ENCODE measurements at regions not wholly inside any gene's neighbourhood (a gene's known extent, or its start where the extent isn't known, plus 50 kb on each side); places are given as distances from the start of the nearest gene placed in this dataset.

DNA sequence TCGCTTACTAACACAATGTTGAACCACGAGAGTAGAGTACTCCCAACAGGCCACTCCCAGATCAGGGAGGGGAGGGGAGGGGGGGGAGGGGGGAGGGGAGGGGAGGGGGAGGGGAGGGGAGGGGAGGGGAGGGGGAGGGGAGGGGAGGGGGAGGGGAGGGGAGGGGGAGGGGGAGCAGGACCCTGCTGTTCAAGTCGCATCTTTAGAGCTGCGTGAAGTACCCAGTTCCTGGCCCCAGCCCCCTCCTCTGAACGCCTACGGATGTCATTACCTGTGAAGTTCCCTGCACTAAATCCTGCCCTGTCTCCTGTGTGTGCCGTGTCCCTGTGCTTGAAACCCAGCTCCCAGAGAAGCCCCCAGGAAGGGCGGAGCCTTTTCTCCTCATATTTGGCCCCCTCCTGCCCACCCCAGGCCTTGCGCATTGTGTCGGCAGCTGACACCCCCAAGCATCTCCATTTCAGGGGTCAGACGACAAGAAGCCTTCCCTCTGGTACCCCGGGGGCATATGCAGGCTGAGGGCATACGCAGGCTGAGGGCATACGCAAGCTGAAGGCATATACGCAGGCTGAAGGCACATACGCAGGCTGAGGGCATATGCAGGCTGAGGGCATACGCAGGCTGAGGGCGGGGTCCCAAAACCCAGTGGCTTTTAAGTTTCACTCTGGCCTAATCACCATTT, 330.2 kb downstream of the C16orf95 start:
- no peak for DNase-seq
- Mint-ChIP-seq H3K27me3 (ENCODE audit: low read depth) (peaks cover 19% of the 10 kb centered on the region), H3K36me3 (ENCODE audit: insufficient read depth in 2 of 2) (no peaks in the 10 kb centered on the region), H3K4me1 (ENCODE audit: low read depth) (peaks cover 5% of the 10 kb centered on the region), H3K4me3 (no peak overlapping the region), H3K27ac (no peak overlapping the region), H3K9me3 (no peaks in the 10 kb centered on the region)
- no peak for ATAC-seq (replicated peaks in 1 of 2)

DNA sequence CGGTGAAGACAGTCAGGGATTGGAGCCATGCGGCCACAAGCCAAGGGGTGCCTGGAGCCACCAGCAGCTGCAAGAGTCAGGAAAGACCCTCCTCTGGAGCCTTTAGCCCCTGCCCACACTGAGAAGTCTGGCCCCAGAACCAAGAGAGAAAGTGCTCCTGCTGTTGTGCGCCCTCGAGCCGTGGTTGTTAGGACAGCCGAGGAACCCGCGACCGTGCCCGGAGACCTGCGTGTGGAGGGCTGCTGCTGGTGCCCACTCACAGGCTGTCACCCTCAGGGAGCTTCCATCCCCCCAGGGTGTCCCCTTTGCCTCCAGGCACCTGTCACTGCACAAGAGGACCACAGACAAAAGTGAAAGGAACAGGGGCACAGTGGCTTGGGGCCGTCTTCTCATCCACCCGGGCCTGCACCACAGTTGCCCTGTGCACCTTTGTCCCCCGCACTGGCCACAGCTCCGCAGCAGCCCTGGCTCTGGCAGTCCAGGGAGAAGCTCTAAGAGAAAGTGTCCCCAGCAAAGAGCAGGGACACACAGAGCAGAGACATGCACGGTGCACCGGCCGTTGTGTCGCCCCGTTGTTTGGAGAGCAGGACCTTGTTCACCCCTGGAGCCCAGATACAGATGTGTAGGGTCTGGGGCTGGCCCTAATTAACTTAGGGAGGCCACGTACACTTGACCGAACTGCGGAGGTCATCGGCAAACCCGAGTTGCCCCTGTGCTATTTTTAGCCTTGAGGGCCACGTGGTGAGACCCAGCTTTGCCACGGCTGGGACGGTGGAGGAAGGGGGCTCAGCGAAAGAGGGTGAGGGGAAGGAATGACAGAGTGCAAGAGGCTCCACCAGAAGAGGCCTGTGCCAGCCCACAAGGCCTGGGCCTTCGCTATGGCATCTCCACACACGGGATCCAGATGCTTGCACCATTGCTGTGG, 329.2 kb downstream of the C16orf95 start:
- H3K27me3 Mint-ChIP-seq (ENCODE audit: low read depth) = peaks cover 29% of the 10 kb centered on the region
- ATAC-seq (replicated peaks in 1 of 2) = no peak
- H3K27ac Mint-ChIP-seq = no peak overlapping the region
- H3K4me3 Mint-ChIP-seq = no peak overlapping the region
- no peaks in the 10 kb centered on the region for H3K9me3 Mint-ChIP-seq
- H3K4me1 Mint-ChIP-seq (ENCODE audit: low read depth) = peaks cover 5% of the 10 kb centered on the region
- no peak for DNase-seq
- no peaks in the 10 kb centered on the region for H3K36me3 Mint-ChIP-seq (ENCODE audit: insufficient read depth in 2 of 2)

DNA sequence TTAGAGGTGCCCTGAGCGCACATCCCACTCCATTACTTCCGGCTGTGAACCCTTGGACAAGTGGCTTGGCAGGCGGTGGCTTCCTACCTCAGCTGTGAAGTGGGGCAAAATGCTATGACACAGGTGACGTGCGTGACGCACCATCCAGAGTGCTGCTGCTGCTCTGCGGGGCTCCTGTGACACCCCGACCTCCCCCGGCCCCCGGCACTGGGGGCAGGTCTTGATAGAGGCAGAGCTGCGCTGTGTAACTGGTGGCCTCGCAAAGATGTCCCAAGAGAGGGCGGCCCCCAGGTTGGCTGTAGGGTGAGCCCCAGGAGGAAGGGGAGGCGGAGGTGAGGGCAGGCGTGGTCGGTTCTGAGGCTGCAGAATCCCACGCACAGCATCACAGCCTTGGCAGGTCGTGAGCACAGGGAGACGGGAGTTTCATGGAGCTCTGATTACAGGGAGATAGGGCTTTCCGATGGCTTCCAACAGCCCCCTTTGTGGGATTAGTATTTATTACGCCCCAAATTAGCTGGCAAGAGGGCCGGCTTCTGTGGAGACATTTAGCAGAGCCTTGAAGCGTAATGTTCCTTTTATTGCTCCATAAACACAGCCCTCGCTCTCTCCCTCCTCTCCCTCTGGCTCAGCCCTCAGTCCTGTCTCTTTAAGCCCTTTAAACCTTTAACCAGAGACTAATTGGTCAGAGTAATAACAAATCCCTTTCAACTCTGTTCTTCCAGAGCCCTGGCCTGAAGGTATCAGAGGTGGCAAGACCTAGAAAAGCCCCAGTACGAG, 328.1 kb downstream of the C16orf95 start:
- no peak for ATAC-seq (replicated peaks in 1 of 2)

DNA sequence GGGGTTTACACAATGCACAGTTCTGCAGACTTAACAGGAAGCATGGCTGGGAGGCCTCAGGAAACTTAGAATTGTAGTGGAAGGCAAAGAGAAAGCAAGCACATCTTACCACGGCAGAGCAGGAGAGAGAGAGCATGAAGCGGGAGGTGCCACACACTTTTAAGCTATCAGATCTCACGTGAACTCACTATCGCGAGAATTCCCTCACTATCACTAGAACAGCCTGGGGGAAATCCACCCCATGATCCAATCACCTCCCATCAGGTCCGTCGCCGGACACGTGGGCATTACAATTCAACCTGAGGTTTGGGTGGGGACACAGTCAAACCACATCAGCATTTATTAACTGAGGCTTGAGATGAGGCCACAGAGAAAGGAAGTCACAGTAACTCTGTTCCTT, 326.7 kb downstream of the C16orf95 start:
- no peak overlapping the region for H3K27ac Mint-ChIP-seq
- H3K4me1 Mint-ChIP-seq (ENCODE audit: low read depth) = peaks cover 5% of the 10 kb centered on the region
- H3K36me3 Mint-ChIP-seq (ENCODE audit: insufficient read depth in 2 of 2) = no peaks in the 10 kb centered on the region
- no peak for ATAC-seq (replicated peaks in 1 of 2)
- no peak for DNase-seq
- peaks cover 35% of the 10 kb centered on the region for H3K27me3 Mint-ChIP-seq (ENCODE audit: low read depth)
- H3K4me3 Mint-ChIP-seq = no peak overlapping the region
- no peaks in the 10 kb centered on the region for H3K9me3 Mint-ChIP-seq

More for the DNA sequence above, 328.1 kb downstream of the C16orf95 start:
- DNase-seq = no peak
- Mint-ChIP-seq H3K27ac (no peak overlapping the region), H3K27me3 (ENCODE audit: low read depth) (peaks cover 35% of the 10 kb centered on the region), H3K4me3 (no peak overlapping the region), H3K9me3 (no peaks in the 10 kb centered on the region), H3K36me3 (ENCODE audit: insufficient read depth in 2 of 2) (no peaks in the 10 kb centered on the region), H3K4me1 (ENCODE audit: low read depth) (peaks cover 5% of the 10 kb centered on the region)

DNA sequence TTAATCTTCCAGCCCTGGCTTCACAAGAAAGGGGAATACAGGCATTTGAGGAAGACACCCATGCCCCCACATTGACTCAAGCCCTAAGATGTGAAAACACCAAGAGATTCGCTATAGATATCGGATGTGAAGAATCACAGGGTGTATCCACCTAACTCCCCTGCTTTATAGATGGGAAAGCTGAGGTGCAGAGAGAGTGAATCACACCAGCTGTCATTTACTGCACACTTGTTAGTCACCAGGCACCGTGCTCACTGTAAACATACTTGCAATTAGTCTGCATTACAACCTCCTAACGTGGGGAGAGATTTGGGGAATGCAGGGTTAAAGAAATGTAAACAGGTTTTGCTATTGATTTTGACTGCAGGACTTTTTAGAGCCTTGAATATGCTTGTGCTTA, 325.5 kb downstream of the C16orf95 start:
- DNase-seq = no peak
- no peaks in the 10 kb centered on the region for H3K36me3 Mint-ChIP-seq (ENCODE audit: insufficient read depth in 2 of 2)
- no peaks in the 10 kb centered on the region for H3K9me3 Mint-ChIP-seq
- peaks cover 35% of the 10 kb centered on the region for H3K27me3 Mint-ChIP-seq (ENCODE audit: low read depth)
- H3K4me1 Mint-ChIP-seq (ENCODE audit: low read depth) = peaks cover 5% of the 10 kb centered on the region
- ATAC-seq (replicated peaks in 1 of 2) = no peak
- no peak overlapping the region for H3K27ac Mint-ChIP-seq
- H3K4me3 Mint-ChIP-seq = no peak overlapping the region

DNA sequence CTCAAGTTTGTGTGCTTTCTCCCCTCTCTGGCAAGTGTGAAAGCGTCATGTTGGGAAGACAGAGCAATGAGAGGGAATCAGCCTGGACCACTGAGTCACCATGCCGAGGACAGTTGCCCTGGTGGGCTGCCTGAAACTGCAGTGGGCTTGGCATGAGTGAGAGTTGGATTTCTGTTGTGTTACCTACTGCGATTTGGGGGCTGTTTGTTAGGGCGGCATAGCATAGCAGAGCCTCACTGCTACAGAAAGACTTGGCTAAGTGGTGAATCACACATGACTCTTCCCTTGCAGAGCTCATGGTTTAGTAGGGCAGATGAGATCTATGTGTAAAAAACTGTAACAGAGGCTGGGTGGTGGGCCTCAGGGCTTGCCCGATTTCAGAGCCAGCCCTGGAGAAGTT, 324.6 kb downstream of the C16orf95 start:
- H3K27me3 Mint-ChIP-seq (ENCODE audit: low read depth) = peaks cover 35% of the 10 kb centered on the region
- ATAC-seq (replicated peaks in 1 of 2) = no peak
- peaks cover 5% of the 10 kb centered on the region for H3K4me1 Mint-ChIP-seq (ENCODE audit: low read depth)
- no peak overlapping the region for H3K4me3 Mint-ChIP-seq
- no peaks in the 10 kb centered on the region for H3K9me3 Mint-ChIP-seq
- no peak overlapping the region for H3K27ac Mint-ChIP-seq
- H3K36me3 Mint-ChIP-seq (ENCODE audit: insufficient read depth in 2 of 2) = no peaks in the 10 kb centered on the region
- no peak for DNase-seq

DNA sequence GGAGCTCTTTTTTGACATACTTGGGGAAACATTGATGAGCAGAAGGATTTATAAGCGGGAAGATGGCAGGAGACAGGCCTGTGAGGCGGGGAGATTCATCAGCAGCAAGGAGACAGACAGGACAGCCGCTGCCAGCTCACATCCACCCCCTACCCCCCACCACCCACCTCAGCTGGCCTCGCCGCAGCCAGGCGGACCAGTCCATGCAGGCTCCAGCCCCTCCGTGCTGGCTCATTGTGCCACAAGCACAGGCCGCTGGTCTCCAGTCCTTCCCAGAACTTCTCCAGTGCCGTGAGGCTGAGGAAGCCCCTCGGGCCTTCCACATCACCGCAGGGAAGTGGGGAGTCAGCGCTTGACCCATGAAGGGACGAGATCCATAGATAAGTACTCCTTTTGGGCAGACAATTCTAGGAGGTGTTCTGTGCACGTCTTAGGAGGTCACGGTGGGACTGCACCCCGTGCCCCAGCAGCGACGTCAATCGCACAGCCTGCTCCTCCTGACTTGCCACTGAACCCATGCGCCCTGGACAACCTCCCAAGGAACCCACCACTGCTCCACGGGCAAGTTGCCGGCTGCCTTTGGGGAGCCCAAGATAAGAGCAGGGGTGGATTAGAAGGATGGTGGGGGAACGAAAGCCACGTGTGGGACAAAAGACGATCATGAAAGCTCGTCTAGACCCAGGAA, 323.6 kb downstream of the C16orf95 start:
- DNase-seq = no peak
- peaks cover 38% of the 10 kb centered on the region for H3K27me3 Mint-ChIP-seq (ENCODE audit: low read depth)
- H3K27ac Mint-ChIP-seq = no peak overlapping the region
- H3K4me1 Mint-ChIP-seq (ENCODE audit: low read depth) = peaks cover 5% of the 10 kb centered on the region
- H3K9me3 Mint-ChIP-seq = peaks cover 0 to 1% of the 10 kb centered on the region in 2 donors
- H3K4me3 Mint-ChIP-seq = no peak overlapping the region
- ATAC-seq (replicated peaks in 1 of 2) = no peak
- no peaks in the 10 kb centered on the region for H3K36me3 Mint-ChIP-seq (ENCODE audit: insufficient read depth in 2 of 2)

DNA sequence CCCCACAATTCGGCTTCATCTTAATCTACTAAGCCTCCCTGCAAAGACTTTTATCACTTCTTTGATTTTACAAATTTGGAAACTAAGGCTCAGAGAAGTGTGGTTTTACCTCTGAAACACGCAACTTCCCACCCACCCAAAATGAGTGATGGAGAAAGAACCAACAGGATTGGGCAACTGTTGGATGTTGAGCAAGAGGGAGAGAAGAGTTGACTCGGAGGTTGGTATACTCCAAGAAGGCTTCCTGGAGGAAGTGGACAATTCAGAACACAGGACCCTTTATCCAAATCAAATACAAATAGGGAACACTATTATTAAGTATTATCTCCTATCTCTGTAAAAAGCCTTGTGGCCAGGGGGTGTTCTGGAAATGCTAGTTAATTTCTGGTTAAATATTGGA, 323.0 kb downstream of the C16orf95 start:
- Mint-ChIP-seq H3K9me3 (peaks cover 0 to 5% of the 10 kb centered on the region in 2 donors), H3K4me1 (ENCODE audit: low read depth) (peaks cover 5% of the 10 kb centered on the region), H3K27me3 (ENCODE audit: low read depth) (peaks cover 44% of the 10 kb centered on the region), H3K4me3 (no peak overlapping the region), H3K27ac (no peak overlapping the region), H3K36me3 (ENCODE audit: insufficient read depth in 2 of 2) (no peaks in the 10 kb centered on the region)
- DNase-seq (no peak), ATAC-seq (replicated peaks in 1 of 2) (no peak)

DNA sequence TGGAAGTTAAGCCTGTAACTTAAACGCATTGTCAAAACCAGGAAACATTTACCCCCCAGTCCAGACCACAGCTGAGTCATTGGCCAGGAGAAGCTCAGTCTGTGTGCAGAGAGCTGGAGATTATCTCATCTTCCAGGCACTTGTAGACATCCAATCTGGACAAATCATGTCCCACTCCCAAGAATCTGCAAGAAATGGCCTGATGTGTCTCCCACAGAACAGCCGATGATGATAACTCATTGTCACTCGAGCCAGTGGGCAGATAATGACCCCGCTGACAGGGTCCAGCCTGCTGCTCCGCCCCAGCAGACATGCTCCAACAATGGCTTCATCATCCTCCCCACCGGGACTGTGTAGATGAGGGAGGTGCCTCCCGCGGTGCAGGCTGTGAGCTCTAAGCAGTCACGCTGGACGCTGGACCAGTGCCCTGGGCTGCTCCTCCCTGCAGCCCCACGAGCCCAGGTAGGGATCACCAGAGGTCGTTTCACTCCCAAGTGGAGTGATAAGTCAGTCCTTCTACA, 322.5 kb downstream of the C16orf95 start:
- Mint-ChIP-seq H3K9me3 (peaks cover 0 to 8% of the 10 kb centered on the region in 2 donors), H3K4me3 (no peak overlapping the region), H3K27me3 (ENCODE audit: low read depth) (peaks cover 49% of the 10 kb centered on the region), H3K4me1 (ENCODE audit: low read depth) (peaks cover 5% of the 10 kb centered on the region), H3K27ac (no peak overlapping the region), H3K36me3 (ENCODE audit: insufficient read depth in 2 of 2) (no peaks in the 10 kb centered on the region)
- ATAC-seq (replicated peaks in 1 of 2) = no peak
- no peak for DNase-seq

DNA sequence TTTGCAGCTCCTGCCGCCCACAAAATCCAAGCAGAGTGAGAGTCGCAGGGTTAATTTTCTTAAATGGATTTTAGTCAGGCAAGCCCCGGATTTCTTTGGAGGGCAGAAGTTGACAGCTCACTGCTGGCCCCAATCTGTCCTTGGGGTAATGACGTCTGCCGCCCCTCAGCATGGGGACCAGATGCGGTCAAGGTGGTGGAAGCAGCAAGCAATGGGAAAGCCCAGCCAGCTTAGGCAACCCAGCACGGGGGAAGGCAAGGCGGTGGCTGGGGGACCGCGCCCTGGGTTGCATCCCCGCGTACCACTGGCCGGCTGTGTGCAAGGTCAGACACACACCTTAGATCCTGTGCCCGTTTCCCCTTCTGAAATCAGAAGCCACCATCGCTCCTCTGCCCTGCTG, 321.7 kb downstream of the C16orf95 start:
- Mint-ChIP-seq H3K36me3 (ENCODE audit: insufficient read depth in 2 of 2) (no peaks in the 10 kb centered on the region), H3K27me3 (ENCODE audit: low read depth) (peaks cover 44% of the 10 kb centered on the region), H3K9me3 (peaks cover 0 to 8% of the 10 kb centered on the region in 2 donors), H3K4me1 (ENCODE audit: low read depth) (peaks cover under 1% of the 10 kb centered on the region), H3K27ac (no peak overlapping the region), H3K4me3 (no peak overlapping the region)
- ATAC-seq (replicated peaks in 1 of 2) = no peak
- DNase-seq = no peak

DNA sequence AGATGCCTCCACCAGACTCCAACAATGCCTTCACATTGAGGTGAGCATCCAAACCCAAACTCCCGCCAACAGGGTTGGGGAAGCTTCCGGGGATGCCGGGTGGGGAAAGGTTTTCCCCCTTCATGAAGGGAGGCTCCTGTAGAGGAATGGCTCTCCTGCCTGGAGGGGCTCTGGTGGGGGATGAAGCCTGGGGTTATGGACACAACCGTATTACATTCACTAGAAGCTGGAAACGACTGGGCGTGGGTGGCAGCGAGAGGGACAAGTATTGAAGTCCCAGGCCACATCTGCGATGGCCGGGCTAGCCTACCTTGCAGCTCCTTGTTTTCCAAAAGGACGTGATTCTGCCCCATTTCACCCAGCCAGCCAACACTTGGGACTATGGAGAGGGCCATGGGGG, 321.1 kb downstream of the C16orf95 start:
- ATAC-seq (replicated peaks in 1 of 2) (no peak), DNase-seq (no peak)
- no peak overlapping the region for H3K27ac Mint-ChIP-seq
- H3K4me3 Mint-ChIP-seq = no peak overlapping the region
- H3K9me3 Mint-ChIP-seq = peaks cover 0 to 8% of the 10 kb centered on the region in 2 donors
- peaks cover 38% of the 10 kb centered on the region for H3K27me3 Mint-ChIP-seq (ENCODE audit: low read depth)
- no peaks in the 10 kb centered on the region for H3K36me3 Mint-ChIP-seq (ENCODE audit: insufficient read depth in 2 of 2)
- H3K4me1 Mint-ChIP-seq (ENCODE audit: low read depth) = no peaks in the 10 kb centered on the region

DNA sequence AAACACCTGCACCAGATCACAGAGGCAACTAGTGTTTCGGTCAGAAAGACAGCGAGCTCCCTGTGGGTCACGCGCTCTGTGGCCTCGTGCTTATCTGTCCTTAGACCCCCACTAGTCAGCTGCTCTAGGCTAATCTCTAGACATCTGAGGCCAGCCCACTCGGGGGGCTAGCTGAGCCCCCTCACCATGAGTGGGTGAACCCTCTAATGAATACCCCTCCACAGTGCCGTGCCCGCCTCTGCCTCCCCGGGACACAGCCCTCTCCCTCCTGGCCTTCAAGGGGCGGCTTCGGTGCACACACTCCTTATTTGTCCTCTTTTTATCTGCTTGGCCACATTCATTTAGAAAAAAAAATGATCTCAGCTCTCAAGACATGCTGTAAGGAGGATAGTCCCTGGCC, 320.1 kb downstream of the C16orf95 start:
- Mint-ChIP-seq H3K4me1 (ENCODE audit: low read depth) (no peaks in the 10 kb centered on the region), H3K27ac (no peak overlapping the region), H3K36me3 (ENCODE audit: insufficient read depth in 2 of 2) (no peaks in the 10 kb centered on the region), H3K27me3 (ENCODE audit: low read depth) (peaks cover 29% of the 10 kb centered on the region), H3K9me3 (peaks cover 0 to 8% of the 10 kb centered on the region in 2 donors), H3K4me3 (no peak overlapping the region)
- ATAC-seq (replicated peaks in 1 of 2) (no peak), DNase-seq (no peak)

All from activated T-cell treated with anti-CD3 and anti-CD28 coated beads, Interleukin-2, amount 50 U/mL, for 72 hours (primary cell).